IMR-90 (cell line): ENCODE measurements at regions not wholly inside any gene's neighbourhood (a gene's known extent, or its start where the extent isn't known, plus 50 kb on each side); places are given as distances from the start of the nearest gene placed in this dataset.

Experiments used
- BHLHE40 ChIP-seq: fragments of 150-350 bp; IDR thresholded peaks from 2 replicates; pipeline ENCODE4 v1.6.1; 2016; ENCODE audit warnings: mild to moderate bottlenecking, low read depth, low read length
- CEBPB ChIP-seq: IDR thresholded peaks from 2 replicates; pipeline ENCODE4 v1.6.1; 2012; ENCODE audit warnings: low read depth, low read length, improper control_type of control experiment
- FOS ChIP-seq: fragments of 150-350 bp; IDR thresholded peaks from 2 replicates; pipeline ENCODE4 v1.6.1; 2016; ENCODE audit warnings: low read depth, low read length
- MAFK ChIP-seq: IDR thresholded peaks from 2 replicates; pipeline ENCODE4 v1.6.1; 2012; ENCODE audit warnings: low read depth, low read length, improper control_type of control experiment
- MAZ ChIP-seq: IDR thresholded peaks from 2 replicates; pipeline ENCODE4 v1.6.1; 2012; ENCODE audit warnings: low read depth, mild to moderate bottlenecking, low read length, improper control_type of control experiment, moderate library complexity, borderline replicate concordance
- MXI1 ChIP-seq: IDR thresholded peaks from 2 replicates; pipeline ENCODE4 v1.6.1; 2012; ENCODE audit warnings: low read depth, mild to moderate bottlenecking, low read length, moderate library complexity, borderline replicate concordance
- POLR2A ChIP-seq: IDR thresholded peaks from 2 replicates; pipeline ENCODE4 v1.6.1; 2012; ENCODE audit warnings: mild to moderate bottlenecking, low read depth, low read length
- RAD21 ChIP-seq: IDR thresholded peaks from 2 replicates; pipeline ENCODE4 v1.6.1; 2012; ENCODE audit warnings: low read length, improper control_type of control experiment
- RCOR1 ChIP-seq: IDR thresholded peaks from 2 replicates; pipeline ENCODE4 v1.6.1; 2012; ENCODE audit warnings: mild to moderate bottlenecking, low read length, improper control_type of control experiment; ENCODE audit not compliant: insufficient replicate concordance
- RFX5 ChIP-seq: IDR thresholded peaks from 2 replicates; pipeline ENCODE4 v1.8.0; 2012; ENCODE audit warnings: low read depth, mild to moderate bottlenecking, low read length, moderate library complexity
- SMC3 ChIP-seq: fragments of 150-350 bp; IDR thresholded peaks from 2 replicates; pipeline ENCODE4 v1.6.1; 2016; ENCODE audit warnings: low read depth, mild to moderate bottlenecking, antibody characterized with exemption, low read length, moderate library complexity
- TF ChIP-seq, protein P1 (sequence below): conservative IDR thresholded peaks from 2 replicates; pipeline ENCODE4 v1.5.1; 2012; ENCODE audit warnings: mild to moderate bottlenecking, low read depth, low read length, improper control_type of control experiment
- TF ChIP-seq, protein P2 (sequence below): fragments of 150-350 bp; IDR thresholded peaks from 2 replicates; pipeline ENCODE4 v1.6.1; 2017; ENCODE audit warnings: mild to moderate bottlenecking, antibody characterized with exemption, low read length, low read depth
- TF ChIP-seq, protein P3 (sequence below): fragments of 150-350 bp; IDR thresholded peaks from 2 replicates; pipeline ENCODE4 v1.6.1; 2016; ENCODE audit warnings: low read depth, mild to moderate bottlenecking, low read length, moderate library complexity, borderline replicate concordance

DNA sequence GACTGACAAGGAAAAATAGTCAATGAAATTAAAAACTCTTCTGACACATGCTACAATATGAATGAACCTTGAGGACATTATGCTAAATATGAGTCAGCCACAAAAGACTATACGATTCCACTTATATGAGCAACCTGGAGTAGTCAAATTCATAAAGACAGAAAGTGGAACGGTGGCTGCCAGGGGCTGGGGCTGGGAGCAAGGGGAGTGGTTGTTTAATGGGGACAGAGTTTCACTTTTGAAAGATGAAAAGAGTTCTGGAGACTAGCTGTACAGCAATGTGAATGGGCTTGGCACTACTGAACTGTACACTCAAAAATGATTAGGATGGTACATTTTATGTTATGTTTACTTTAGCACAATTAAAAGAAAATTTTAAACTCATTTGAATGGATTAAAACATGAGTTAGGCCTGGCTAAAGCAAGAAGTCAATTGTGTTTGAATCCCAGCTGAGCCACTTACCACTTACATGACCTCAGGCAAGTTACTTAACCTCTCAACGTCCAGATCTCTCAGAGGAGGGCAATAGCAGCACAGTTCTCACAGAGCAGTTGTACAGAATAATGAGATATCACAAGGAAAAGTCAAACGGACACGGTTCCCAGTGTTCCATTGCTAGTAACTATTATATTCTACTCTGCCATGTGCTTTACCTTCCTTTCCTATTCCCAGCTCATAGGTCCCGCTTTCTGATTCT, 102.5 kb downstream of the SPTSSA start:
- no peak for TF ChIP-seq POLR2A
- TF ChIP-seq, protein P1, sequence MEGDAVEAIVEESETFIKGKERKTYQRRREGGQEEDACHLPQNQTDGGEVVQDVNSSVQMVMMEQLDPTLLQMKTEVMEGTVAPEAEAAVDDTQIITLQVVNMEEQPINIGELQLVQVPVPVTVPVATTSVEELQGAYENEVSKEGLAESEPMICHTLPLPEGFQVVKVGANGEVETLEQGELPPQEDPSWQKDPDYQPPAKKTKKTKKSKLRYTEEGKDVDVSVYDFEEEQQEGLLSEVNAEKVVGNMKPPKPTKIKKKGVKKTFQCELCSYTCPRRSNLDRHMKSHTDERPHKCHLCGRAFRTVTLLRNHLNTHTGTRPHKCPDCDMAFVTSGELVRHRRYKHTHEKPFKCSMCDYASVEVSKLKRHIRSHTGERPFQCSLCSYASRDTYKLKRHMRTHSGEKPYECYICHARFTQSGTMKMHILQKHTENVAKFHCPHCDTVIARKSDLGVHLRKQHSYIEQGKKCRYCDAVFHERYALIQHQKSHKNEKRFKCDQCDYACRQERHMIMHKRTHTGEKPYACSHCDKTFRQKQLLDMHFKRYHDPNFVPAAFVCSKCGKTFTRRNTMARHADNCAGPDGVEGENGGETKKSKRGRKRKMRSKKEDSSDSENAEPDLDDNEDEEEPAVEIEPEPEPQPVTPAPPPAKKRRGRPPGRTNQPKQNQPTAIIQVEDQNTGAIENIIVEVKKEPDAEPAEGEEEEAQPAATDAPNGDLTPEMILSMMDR, result no peak
- no peak for TF ChIP-seq RFX5
- TF ChIP-seq MXI1, result no peak
- no peak for TF ChIP-seq RAD21
- no peak for TF ChIP-seq BHLHE40
- TF ChIP-seq, protein P2, sequence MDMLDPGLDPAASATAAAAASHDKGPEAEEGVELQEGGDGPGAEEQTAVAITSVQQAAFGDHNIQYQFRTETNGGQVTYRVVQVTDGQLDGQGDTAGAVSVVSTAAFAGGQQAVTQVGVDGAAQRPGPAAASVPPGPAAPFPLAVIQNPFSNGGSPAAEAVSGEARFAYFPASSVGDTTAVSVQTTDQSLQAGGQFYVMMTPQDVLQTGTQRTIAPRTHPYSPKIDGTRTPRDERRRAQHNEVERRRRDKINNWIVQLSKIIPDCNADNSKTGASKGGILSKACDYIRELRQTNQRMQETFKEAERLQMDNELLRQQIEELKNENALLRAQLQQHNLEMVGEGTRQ, result no peak
- no peak for TF ChIP-seq CEBPB
- no peak for TF ChIP-seq SMC3
- TF ChIP-seq, protein P3, sequence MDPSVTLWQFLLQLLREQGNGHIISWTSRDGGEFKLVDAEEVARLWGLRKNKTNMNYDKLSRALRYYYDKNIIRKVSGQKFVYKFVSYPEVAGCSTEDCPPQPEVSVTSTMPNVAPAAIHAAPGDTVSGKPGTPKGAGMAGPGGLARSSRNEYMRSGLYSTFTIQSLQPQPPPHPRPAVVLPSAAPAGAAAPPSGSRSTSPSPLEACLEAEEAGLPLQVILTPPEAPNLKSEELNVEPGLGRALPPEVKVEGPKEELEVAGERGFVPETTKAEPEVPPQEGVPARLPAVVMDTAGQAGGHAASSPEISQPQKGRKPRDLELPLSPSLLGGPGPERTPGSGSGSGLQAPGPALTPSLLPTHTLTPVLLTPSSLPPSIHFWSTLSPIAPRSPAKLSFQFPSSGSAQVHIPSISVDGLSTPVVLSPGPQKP, result no peak
- TF ChIP-seq MAZ, result no peak
- TF ChIP-seq MAFK, result no peak
- TF ChIP-seq RCOR1, result no peak
- TF ChIP-seq FOS, result no peak
